ENCODE measurements at regions not wholly inside any gene's neighbourhood (a gene's known extent, or its start where the extent isn't known, plus 50 kb on each side); places are given as distances from the start of the nearest gene placed in this dataset.

DNA sequence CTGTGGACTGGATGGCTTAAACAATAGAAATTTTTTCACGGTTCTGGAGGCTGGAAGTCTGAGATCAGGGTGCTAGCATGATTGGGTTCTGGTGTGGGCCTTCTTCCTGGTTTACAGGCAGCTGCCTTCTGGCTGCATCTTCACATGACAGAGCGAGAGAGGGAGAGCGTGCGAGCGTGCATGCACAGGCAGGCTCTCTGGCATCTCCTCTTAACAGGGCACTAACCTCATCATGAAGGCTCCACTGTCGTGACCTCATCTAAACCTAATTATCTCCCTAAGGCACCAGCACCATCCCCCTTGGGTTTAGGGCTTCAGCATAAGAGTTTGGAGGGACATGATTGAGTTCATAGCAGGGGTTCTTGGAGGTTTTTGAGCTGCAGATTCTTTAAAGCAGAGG is 292.0 kb upstream of the C2CD4B start:
- no peak for TF ChIP-seq ZFX (IDR thresholded peaks at IDR 0.05; ENCODE audit: borderline replicate concordance)
- TF ChIP-seq, protein P1, sequence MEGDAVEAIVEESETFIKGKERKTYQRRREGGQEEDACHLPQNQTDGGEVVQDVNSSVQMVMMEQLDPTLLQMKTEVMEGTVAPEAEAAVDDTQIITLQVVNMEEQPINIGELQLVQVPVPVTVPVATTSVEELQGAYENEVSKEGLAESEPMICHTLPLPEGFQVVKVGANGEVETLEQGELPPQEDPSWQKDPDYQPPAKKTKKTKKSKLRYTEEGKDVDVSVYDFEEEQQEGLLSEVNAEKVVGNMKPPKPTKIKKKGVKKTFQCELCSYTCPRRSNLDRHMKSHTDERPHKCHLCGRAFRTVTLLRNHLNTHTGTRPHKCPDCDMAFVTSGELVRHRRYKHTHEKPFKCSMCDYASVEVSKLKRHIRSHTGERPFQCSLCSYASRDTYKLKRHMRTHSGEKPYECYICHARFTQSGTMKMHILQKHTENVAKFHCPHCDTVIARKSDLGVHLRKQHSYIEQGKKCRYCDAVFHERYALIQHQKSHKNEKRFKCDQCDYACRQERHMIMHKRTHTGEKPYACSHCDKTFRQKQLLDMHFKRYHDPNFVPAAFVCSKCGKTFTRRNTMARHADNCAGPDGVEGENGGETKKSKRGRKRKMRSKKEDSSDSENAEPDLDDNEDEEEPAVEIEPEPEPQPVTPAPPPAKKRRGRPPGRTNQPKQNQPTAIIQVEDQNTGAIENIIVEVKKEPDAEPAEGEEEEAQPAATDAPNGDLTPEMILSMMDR (IDR thresholded peaks at IDR 0.05), result no peak
- H3K27ac ChIP-seq, result no peak overlapping the region

GRCh38 chr15:62459875-62460274 is 294.8 kb upstream of the C2CD4B start:
- TF ChIP-seq, protein P1 (IDR thresholded peaks at IDR 0.05), result no peak
- no peak for TF ChIP-seq ZFX (IDR thresholded peaks at IDR 0.05; ENCODE audit: borderline replicate concordance)
- H3K27ac ChIP-seq, result no peak overlapping the region

- no peak overlapping the region for H3K27ac ChIP-seq
- TF ChIP-seq, protein P1 (IDR thresholded peaks at IDR 0.05), result no peak
- TF ChIP-seq ZFX (IDR thresholded peaks at IDR 0.05; ENCODE audit: borderline replicate concordance), result no peak
These were observed 297.2 kb upstream of the C2CD4B start for GRCh38 chr15:62462268-62462667.

DNA sequence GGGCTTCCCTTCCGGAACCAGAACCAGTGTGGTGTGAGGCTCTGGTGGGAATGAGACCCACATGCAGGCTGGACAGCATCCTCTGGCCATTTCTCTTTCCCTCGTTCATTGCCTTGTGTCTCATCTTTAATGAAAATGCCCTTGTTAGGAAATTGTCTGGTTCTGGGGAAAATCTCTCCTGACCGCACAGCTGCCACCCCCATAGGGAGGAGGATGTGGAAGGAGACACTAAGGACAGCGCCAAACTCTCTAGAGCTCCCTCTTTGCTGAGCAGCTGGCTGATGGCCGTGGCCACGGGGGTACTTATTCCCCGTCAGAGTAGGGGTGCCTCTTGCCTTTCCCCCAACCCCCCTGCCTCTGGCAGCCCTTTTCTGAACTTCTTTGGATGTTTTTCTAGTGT is 297.6 kb upstream of the C2CD4B start:
- no peak overlapping the region for H3K27ac ChIP-seq
- no peak for TF ChIP-seq ZFX (IDR thresholded peaks at IDR 0.05; ENCODE audit: borderline replicate concordance)
- TF ChIP-seq, protein P1 (IDR thresholded peaks at IDR 0.05), result no peak

DNA sequence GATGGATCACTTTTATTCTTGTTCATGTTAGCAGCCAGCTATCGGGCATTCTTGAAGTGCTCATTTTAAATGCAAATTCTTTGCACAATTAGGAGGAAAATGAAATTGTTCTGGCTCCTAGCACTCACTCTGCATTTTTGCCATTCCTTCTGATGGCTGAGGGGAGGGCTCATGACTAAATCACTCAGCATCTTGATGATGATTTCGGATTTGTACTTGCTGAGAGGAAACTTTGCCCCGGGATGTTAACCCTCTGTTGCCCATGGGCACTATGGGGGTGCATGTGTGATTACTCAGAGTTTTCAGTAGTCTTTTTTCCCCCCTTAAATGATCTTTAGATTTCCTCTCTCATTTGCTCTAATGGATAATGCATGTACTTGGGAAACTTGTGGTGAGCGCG is 299.6 kb upstream of the C2CD4B start:
- H3K27ac ChIP-seq, result no peak overlapping the region
- TF ChIP-seq ZFX (IDR thresholded peaks at IDR 0.05; ENCODE audit: borderline replicate concordance), result no peak
- TF ChIP-seq, protein P1 (IDR thresholded peaks at IDR 0.05), result no peak

DNA sequence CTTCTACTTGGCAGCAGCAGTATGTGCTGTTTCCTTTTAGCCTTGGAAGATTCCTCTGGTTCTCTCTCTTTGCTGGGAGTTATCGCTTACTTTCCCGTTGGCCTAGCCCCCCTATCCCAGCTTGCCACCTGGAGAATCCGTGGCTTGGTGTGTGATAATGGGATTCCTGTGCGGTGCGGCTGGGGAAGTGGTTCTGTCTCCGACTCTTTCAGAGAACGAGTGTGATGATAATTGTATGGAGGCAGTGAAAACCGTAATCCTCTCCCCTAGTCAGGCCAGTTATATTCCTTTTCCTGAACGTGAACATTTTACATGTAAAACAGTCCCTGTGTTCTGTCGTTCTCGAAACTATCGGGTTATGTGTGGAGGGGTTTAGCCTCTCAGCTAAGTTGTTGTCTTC is 300.1 kb upstream of the C2CD4B start:
- no peak for TF ChIP-seq ZFX (IDR thresholded peaks at IDR 0.05; ENCODE audit: borderline replicate concordance)
- TF ChIP-seq, protein P1 (IDR thresholded peaks at IDR 0.05), result no peak
- no peak overlapping the region for H3K27ac ChIP-seq

GRCh38 chr15:62469478-62469873 is 304.4 kb upstream of the C2CD4B start:
- TF ChIP-seq, protein P1 (IDR thresholded peaks at IDR 0.05), result no peak
- no peak for TF ChIP-seq ZFX (IDR thresholded peaks at IDR 0.05; ENCODE audit: borderline replicate concordance)
- no peak overlapping the region for H3K27ac ChIP-seq

Data from 22Rv1 (cell line).